Sigmoid colon (tissue), 4 donors: ENCODE measurements at regions not wholly inside any gene's neighbourhood (a gene's known extent, or its start where the extent isn't known, plus 50 kb on each side); places are given as distances from the start of the nearest gene placed in this dataset.

ENCODE experiments used
- EP300 ChIP-seq, 4 donors: sonication (generic); formaldehyde crosslinking; IDR thresholded peaks; one replicate each; pipeline ENCODE4 v1.6.1; 2017; ENCODE audit warnings: antibody characterized with exemption in 4 of 4
- TF ChIP-seq, protein P1 (sequence below), 4 experiments: fragments of 450-650 bp in 3 of 4; fragments of 200-600 bp in 1 of 4; IDR thresholded peaks; one replicate each; pipeline ENCODE4 v1.5.1; 2016 to 2019; ENCODE audit warnings: antibody characterized with exemption in 4 of 4, mild to moderate bottlenecking in 3 of 4, moderate library complexity in 2 of 4

DNA sequence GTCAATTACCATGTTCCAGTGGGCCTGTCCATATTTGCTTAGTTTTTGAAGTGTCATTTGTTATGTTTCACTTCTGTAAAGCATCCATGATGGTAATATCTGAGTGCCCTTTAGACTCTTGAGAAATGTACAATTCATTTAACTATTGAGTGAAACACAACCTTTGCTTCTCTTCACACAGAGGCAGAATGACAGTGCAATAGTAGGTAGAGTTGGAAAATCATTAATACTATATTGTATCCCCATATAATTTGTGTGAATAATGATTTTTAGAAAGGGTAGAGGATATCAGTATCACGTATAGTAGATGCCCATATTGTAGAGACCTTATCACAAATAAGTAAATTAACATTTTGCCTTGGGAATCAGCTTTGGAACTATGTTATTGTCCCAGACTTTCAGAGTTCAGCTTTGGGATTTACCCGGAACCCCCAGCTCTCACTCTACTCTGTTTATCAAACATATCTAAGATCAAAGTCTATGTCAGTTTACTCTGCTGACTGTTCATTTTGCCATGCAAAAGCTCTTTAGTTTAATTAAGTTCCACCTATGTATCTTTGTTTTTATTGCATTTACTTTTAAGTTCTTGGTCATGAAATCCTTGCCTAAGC lies 172.7 kb upstream of the NOL4 start:
- TF ChIP-seq, protein P1, sequence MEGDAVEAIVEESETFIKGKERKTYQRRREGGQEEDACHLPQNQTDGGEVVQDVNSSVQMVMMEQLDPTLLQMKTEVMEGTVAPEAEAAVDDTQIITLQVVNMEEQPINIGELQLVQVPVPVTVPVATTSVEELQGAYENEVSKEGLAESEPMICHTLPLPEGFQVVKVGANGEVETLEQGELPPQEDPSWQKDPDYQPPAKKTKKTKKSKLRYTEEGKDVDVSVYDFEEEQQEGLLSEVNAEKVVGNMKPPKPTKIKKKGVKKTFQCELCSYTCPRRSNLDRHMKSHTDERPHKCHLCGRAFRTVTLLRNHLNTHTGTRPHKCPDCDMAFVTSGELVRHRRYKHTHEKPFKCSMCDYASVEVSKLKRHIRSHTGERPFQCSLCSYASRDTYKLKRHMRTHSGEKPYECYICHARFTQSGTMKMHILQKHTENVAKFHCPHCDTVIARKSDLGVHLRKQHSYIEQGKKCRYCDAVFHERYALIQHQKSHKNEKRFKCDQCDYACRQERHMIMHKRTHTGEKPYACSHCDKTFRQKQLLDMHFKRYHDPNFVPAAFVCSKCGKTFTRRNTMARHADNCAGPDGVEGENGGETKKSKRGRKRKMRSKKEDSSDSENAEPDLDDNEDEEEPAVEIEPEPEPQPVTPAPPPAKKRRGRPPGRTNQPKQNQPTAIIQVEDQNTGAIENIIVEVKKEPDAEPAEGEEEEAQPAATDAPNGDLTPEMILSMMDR (IDR thresholded peaks at IDR 0.05), result no peak
- no peak for TF ChIP-seq EP300 (IDR thresholded peaks at IDR 0.05)
